Dedifferentiated amniotic fluid mesenchymal stem cell (primary cell): ENCODE measurements at regions not wholly inside any gene's neighbourhood (a gene's known extent, or its start where the extent isn't known, plus 50 kb on each side); places are given as distances from the start of the nearest gene placed in this dataset.

Experiments used
- DNase-seq: peaks from one replicate; pipeline ENCODE4 v3.0.0-alpha.2; 2016; ENCODE audit errors: extremely low spot score

GRCh38 chr2:149920389-149920788 lies 332.8 kb upstream of the MMADHC start:
- no peak for DNase-seq

- DNase-seq = no peak
These were observed 327.6 kb upstream of the MMADHC start for GRCh38 chr2:149915151-149915550.

GRCh38 chr2:149908726-149909683 lies 321.4 kb upstream of the MMADHC start:
- no peak for DNase-seq

- no peak for DNase-seq
These were observed 319.3 kb upstream of the MMADHC start for GRCh38 chr2:149906886-149907285.

- DNase-seq = no peak
These were observed 317.0 kb upstream of the MMADHC start for GRCh38 chr2:149904352-149905175.

- no peak for DNase-seq
These were observed 316.1 kb upstream of the MMADHC start for GRCh38 chr2:149903626-149904025.

- DNase-seq = no peak
These were observed 314.5 kb upstream of the MMADHC start for GRCh38 chr2:149902081-149902480.

GRCh38 chr2:149901231-149901859 lies 313.8 kb upstream of the MMADHC start:
- DNase-seq = no peak

- no peak for DNase-seq
These were observed 311.8 kb upstream of the MMADHC start for GRCh38 chr2:149899390-149899789.

GRCh38 chr2:149894760-149895159 lies 307.2 kb upstream of the MMADHC start:
- no peak for DNase-seq

- no peak for DNase-seq
These were observed 306.7 kb upstream of the MMADHC start for GRCh38 chr2:149894226-149894625.

- DNase-seq = no peak
These were observed 305.0 kb upstream of the MMADHC start for GRCh38 chr2:149892563-149892962.

GRCh38 chr2:149885946-149886345 lies 298.4 kb upstream of the MMADHC start:
- no peak for DNase-seq

- no peak for DNase-seq
These were observed 297.9 kb upstream of the MMADHC start for GRCh38 chr2:149885468-149885867.

GRCh38 chr2:149884871-149885270 lies 297.3 kb upstream of the MMADHC start:
- DNase-seq = no peak

- DNase-seq = no peak
These were observed 290.3 kb upstream of the MMADHC start for GRCh38 chr2:149877913-149878312.

GRCh38 chr2:149877074-149877473 lies 289.5 kb upstream of the MMADHC start:
- no peak for DNase-seq

- DNase-seq = no peak
These were observed 286.4 kb upstream of the MMADHC start for GRCh38 chr2:149873936-149874335.

- no peak for DNase-seq
These were observed 285.1 kb upstream of the MMADHC start for GRCh38 chr2:149872638-149873150.

- no peak for DNase-seq
These were observed 284.5 kb upstream of the MMADHC start for GRCh38 chr2:149872041-149872440.

GRCh38 chr2:149871091-149871885 lies 283.7 kb upstream of the MMADHC start:
- no peak for DNase-seq
